ENCODE measurements at regions not wholly inside any gene's neighbourhood (a gene's known extent, or its start where the extent isn't known, plus 50 kb on each side); places are given as distances from the start of the nearest gene placed in this dataset.

DNA sequence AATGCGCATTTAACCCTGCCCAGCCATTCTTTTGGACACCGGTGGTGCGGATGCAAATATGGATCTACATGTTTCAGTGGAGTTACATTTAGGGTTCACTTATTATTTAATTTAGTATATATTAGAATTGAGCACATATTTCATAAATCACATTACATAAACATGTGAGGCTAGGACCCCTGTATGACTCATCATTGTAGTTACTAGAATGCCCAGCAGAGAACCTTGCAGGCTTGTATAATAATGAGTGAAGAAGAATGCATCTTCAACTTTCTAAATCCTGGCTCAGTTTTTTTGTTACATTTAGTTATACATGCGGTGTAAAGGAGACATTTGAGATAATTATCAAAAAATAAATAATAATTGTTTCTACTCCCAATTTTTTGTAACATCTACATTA is 369.0 kb downstream of the ATP23 start:
- H3K4me1 ChIP-seq = peaks cover 0 to 21% (median 7%) of the 10 kb centered on the region in 4 donors
- peak overlapping the region in 1 of 2 donors; percentile 43 for H3K27ac ChIP-seq
- intact Hi-C loops (cut with DNase I; ENCODE audit: low total_unique reads) = no loop called here
- DNase-seq = no peak
- TF ChIP-seq, protein P1, sequence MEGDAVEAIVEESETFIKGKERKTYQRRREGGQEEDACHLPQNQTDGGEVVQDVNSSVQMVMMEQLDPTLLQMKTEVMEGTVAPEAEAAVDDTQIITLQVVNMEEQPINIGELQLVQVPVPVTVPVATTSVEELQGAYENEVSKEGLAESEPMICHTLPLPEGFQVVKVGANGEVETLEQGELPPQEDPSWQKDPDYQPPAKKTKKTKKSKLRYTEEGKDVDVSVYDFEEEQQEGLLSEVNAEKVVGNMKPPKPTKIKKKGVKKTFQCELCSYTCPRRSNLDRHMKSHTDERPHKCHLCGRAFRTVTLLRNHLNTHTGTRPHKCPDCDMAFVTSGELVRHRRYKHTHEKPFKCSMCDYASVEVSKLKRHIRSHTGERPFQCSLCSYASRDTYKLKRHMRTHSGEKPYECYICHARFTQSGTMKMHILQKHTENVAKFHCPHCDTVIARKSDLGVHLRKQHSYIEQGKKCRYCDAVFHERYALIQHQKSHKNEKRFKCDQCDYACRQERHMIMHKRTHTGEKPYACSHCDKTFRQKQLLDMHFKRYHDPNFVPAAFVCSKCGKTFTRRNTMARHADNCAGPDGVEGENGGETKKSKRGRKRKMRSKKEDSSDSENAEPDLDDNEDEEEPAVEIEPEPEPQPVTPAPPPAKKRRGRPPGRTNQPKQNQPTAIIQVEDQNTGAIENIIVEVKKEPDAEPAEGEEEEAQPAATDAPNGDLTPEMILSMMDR (IDR thresholded peaks at IDR 0.05) = no peak
- peaks cover 0 to 7% (median 0%) of the 10 kb centered on the region in 3 donors for H3K9me3 ChIP-seq
- H3K36me3 ChIP-seq = no peaks in the 10 kb centered on the region
- no peak overlapping the region for H3K4me3 ChIP-seq
- no peaks in the 10 kb centered on the region for H3K27me3 ChIP-seq

DNA sequence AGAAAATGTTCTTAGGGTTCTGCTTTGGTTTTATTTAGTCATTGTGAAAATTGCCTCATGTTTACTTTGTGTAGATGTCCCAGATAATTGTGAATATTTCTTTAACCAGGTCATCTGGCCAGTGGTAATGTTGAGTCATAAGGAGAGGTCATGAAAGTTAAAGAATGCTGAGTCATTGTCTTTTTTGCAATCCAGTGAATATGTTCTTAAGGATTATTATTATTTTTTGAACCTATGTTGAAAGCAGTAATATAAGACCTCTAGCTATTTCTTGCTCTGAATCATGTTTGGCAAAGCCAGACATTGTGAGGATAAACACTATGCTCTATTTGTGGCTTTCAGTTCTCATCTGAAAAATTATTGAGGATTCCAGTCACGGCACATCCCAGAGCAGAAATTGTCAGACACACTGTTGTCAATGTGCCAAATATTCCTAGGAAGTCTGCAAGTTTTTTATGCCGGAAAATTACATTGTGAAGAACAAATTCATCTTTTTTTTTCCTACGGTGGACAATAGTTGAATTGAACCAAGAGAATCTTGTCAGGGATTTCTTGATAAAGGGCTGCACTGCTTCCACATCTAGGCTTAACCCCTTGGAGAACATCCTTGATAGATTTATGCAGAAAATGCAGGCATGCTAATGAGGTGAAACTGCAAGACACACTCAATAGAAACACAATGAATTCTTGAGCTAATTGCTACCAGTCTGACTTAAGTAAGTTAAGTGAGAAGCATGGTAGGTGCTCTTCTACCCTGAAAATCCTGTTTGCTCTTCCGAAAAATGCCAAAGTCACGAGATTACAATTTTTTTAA is 369.6 kb downstream of the ATP23 start:
- no peaks in the 10 kb centered on the region for H3K36me3 ChIP-seq
- peak overlapping the region in 1 of 2 donors; percentile 43 for H3K27ac ChIP-seq
- intact Hi-C loops (cut with DNase I; ENCODE audit: low total_unique reads) = no loop called here
- DNase-seq = no peak
- peaks cover 0 to 21% (median 7%) of the 10 kb centered on the region in 4 donors for H3K4me1 ChIP-seq
- peaks cover 0 to 7% (median 0%) of the 10 kb centered on the region in 3 donors for H3K9me3 ChIP-seq
- no peaks in the 10 kb centered on the region for H3K27me3 ChIP-seq
- TF ChIP-seq, protein P1 (IDR thresholded peaks at IDR 0.05) = no peak
- H3K4me3 ChIP-seq = no peak overlapping the region

DNA sequence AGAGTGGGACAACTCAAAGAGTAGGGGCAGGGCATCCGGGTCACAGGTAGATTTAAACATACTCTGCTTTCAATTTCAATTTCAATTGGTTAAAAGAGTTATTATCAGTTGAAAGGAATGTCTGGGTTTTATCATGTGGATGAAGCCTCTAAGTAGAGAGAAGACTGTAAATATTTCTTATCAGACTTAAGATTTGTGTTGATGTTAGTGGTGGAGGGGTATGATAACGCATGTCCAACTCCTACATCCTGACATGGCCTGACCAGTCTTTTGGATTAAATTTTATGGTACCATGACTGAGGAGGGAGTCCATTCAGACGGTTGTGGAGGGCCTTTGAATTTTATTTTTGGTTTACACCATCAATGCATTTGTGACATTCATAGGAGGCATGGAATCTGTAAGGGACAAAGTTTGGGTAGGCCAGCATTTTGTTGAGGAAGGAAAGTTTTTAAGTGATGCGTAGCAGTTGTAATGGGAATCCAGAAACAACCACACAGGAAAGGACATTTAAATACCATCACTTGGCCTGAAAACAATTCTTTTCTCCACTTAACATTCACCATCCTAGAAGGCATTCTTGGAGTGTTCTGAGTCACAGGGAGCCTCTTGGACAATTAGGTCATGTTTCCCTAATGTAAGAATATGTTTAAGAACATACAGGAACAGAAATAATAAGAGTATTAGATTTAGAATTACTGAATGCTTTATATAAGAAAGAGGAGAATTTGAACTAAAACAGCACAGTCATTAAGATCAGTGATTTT is 371.9 kb downstream of the ATP23 start:
- H3K4me3 ChIP-seq = no peak overlapping the region
- H3K27ac ChIP-seq = no peak overlapping the region
- H3K36me3 ChIP-seq = no peaks in the 10 kb centered on the region
- intact Hi-C loops (cut with DNase I; ENCODE audit: low total_unique reads) = no loop called here
- DNase-seq = no peak
- no peaks in the 10 kb centered on the region for H3K27me3 ChIP-seq
- peaks cover 0 to 21% (median 7%) of the 10 kb centered on the region in 4 donors for H3K4me1 ChIP-seq
- TF ChIP-seq, protein P1 (IDR thresholded peaks at IDR 0.05) = no peak
- no peaks in the 10 kb centered on the region for H3K9me3 ChIP-seq

DNA sequence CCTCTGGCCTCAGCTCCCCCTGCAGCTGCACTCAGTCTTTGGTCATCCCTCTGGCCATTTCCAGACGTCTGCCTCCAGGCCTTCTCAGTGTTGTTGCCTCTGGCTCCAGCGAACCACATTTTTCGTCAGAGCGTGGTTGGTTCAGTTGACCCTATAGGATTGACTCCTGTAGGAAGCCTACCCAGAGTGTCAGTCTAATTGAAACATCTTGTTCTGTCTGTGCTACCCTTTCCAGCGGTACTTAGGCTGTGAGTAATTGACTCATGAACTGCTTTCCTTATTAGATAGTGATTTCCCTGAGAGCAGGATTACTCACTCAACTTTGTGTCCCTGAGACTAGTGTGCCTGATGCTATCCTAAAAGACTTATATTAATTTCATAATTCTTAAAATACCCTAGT is 373.2 kb downstream of the ATP23 start:
- no peak for DNase-seq
- no peak overlapping the region for H3K4me3 ChIP-seq
- H3K36me3 ChIP-seq = no peaks in the 10 kb centered on the region
- peaks cover 0 to 4% (median 0%) of the 10 kb centered on the region in 3 donors for H3K9me3 ChIP-seq
- H3K4me1 ChIP-seq = peaks cover 0 to 21% (median 7%) of the 10 kb centered on the region in 4 donors
- no peak overlapping the region for H3K27ac ChIP-seq
- intact Hi-C loops (cut with DNase I; ENCODE audit: low total_unique reads) = no loop called here
- TF ChIP-seq, protein P1 (IDR thresholded peaks at IDR 0.05) = no peak
- H3K27me3 ChIP-seq = no peaks in the 10 kb centered on the region

DNA sequence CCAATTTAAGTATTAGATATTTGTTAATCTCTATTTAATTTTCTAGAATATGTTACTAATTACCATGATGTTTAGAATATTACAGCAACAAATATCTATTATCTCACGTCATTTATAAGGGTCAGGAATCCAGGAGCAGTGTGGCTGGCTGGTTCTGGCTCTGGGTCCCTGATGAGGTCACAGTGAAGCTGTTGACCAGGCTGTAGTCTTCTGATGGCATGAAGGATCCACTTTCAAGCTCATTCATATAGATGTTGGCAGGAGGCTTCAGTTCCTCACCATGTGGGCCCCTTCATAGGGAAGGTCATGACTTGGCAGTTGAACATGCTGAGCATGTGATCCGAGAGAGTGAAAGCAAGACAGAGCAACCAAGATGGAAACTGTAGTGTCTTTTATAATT is 375.6 kb downstream of the ATP23 start:
- intact Hi-C loops (cut with DNase I; ENCODE audit: low total_unique reads) = no loop called here
- DNase-seq = no peak
- Histone ChIP-seq H3K4me3 (no peak overlapping the region), H3K4me1 (no peaks in the 10 kb centered on the region), H3K9me3 (peaks cover 0 to 4% (median 0%) of the 10 kb centered on the region in 3 donors), H3K36me3 (no peaks in the 10 kb centered on the region), H3K27ac (no peak overlapping the region), H3K27me3 (no peaks in the 10 kb centered on the region)
- TF ChIP-seq, protein P1 (IDR thresholded peaks at IDR 0.05) = no peak
